ENCODE measurements at regions not wholly inside any gene's neighbourhood (a gene's known extent, or its start where the extent isn't known, plus 50 kb on each side); places are given as distances from the start of the nearest gene placed in this dataset.
"Not testable (repeated sequence)": the region's sequence is repeated elsewhere in the genome, so short reads cannot be mapped to it uniquely, and the experiment has no call there.

DNA sequence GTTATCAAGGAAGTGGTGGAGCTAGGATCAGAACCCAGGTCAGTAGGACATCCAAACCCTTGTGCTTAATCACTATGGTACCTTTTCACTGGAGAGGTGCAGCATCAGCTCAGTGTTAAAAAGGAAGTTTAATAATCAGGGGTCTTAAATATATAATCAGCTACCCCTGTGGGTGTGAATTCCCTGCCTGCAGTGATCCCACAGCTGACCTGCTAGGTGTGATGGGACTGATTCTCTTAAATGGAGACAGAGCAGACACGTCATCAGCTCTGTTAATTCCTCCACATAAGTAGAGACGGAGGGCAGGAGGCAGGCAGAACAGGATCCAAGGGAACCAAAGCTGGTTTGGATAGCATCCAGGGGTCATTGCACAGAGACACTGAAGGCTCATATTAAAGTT, 154.1 kb upstream of the CRBN start:
- no peak for DNase-seq (ENCODE audit: low spot score)

DNA sequence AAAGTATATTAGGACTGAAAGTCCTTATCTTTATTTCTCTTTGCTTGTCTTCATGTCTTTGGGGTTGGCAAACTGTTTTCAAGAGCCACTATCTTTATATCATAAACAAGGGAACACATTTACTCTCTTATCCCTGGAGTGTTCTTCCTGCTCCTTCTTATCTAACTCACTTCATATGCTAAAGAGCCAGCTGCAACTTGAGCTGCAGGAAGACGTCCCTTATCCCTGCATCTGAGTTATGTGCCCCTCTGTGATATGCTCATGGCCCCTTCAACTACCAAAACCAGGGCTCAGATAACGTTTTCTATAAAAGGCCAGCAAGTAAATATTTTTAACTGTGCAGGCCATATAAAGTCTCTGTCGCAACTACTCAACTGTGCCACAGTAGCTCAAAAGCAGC, 137.0 kb upstream of the CRBN start:
- no peak for DNase-seq (ENCODE audit: low spot score)

DNA sequence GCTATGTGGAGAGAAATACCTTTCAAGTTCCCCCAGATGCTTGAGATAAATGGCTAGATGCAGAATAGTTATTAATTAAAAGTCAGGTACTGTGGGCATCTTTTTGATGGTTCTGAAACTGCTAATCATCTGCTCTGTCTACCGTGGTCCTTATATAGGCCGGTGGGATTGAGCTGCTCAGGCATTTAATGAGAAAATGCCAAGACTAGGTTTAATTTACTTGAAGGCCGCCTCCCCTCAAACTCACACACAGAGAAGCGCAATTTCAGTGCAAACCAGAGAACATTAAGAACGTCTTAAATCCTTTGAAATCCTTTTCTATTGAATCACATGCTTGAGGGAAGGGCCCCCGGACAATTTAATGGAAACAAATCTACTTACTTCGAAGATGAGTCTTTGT, 136.4 kb upstream of the CRBN start:
- no peak for DNase-seq (ENCODE audit: low spot score)

DNA sequence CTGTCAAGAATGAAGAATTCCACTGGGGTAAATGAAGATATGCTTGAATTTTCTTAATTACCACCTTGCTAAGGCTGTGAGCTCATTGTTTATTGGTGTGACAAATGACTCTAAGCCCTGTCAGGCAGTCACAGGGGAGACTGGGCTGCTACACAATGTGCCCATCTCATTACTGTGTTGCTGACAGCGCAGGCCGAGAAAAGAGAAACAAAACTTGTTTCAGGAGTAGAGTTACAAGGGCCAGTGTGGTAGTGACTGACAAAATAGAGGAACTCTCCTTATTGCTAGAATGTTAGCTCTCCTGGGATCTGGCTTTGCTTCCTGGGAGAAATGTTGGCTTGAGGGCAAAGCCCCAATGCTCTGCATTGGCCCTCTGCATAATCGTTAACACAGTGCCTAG, 130.4 kb upstream of the CRBN start:
- DNase-seq (ENCODE audit: low spot score), result no peak

DNA sequence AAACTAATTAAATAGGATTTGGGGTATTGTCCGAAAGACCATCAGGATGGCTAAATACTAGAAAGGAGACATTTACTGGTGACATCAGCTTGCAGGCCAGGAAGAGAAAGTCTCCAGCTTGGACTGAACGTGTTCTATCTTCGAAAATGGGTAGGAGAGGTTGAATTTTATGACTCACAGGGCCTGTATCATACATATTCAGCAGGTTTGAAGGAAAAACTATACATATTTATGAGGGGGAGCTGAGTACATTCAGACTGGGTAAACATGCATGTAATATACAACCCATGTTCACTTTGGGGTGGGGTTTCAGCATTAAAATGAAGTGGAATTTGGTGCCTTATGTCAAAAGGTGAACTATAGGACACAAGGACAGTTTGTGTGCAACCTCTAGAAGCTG, 129.3 kb upstream of the CRBN start:
- no peak for DNase-seq (ENCODE audit: low spot score)

DNA sequence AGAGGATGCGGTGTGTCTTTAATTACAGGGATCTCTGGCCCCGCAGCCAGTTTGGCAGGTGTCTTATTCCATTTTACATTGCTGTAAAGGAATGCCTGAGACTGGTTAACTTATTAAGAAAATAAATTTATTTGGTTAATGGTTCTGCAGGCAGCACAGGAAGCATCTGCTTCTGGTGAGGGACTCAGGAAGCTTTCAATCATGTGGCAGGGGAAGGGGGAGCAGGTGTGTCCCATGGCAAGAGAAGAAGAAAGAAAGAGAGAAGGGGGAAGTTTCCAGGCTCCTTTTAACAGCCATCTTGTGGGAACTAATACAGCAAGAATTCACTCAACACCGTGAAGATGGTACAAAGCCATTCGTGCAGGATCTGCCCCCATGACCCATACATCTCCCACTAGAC, 128.0 kb upstream of the CRBN start:
- no peak for DNase-seq (ENCODE audit: low spot score)

DNA sequence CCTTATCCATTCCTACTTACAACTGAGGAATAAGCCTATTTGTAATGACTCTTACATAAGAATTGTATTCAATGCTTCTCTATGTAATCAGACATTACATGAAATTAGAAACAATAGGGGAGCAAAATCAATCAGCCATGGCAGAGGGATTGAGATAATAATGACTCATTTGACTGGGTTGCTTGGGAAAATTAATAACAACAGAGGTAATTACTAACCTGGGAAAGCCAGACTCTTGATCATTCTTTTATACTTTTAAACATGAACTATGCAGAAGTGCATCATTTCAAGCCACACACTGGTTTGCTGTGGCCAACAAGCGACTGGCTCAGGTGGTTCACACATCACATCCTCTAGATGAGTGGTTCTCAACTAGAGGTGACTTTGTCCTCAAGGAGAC, 126.3 kb upstream of the CRBN start:
- no peak for DNase-seq (ENCODE audit: low spot score)

DNA sequence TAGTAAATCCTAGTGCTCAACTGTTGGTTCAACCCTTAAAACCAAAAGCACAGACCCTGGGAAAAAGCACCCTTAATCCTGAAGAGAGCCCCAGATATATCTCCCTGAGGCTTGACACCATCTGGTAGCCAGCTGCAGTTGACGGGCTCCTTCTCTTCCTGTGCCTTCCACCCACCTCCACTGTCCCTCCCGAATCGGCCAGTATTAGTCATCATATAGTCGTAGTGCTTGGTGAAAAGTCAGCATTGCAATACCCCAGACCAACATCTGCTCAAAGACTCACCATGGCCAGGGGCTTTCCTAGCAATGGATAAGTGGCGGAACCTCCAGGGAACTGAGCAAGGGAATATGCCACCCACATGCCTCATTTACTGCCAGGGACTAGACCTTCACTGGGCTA, 125.6 kb upstream of the CRBN start:
- DNase-seq (ENCODE audit: low spot score), result no peak

DNA sequence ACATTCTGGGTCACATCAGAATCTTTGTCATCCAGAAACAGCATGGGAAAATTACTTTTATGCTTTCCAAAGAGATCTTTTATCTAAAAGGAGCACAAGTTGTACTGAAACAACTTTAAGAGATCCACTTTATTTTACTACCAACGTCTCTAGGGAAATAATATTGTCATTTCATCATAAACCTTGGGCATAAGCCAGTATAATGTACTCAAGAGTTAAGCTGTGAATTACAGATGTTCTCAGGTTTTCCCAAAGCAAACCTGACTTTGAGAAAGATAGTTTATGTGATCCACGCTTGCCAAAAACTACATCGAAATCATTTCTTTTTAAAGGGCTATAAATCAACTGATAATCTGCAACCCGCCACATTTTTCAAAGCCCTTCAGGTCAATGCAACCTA, 124.1 kb upstream of the CRBN start:
- no peak for DNase-seq (ENCODE audit: low spot score)

DNA sequence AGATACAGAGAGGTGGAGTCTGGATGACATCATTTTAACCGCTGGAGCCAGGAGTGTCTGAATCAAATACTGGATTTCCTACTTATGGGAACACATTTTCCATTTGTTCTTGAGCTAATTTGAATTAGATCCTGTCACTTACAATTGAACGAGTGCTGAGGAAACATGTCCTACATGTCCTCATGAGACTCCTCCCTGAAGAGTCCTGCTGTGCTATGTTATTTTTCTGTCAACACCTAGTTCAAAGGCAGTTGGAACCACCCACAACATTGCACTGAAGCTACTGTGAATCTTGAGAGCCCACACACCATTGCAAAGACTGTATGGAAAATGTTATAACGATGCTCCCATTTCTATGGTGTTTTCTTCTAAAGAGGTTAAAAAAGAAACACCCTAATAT, 123.5 kb upstream of the CRBN start:
- no peak for DNase-seq (ENCODE audit: low spot score)

DNA sequence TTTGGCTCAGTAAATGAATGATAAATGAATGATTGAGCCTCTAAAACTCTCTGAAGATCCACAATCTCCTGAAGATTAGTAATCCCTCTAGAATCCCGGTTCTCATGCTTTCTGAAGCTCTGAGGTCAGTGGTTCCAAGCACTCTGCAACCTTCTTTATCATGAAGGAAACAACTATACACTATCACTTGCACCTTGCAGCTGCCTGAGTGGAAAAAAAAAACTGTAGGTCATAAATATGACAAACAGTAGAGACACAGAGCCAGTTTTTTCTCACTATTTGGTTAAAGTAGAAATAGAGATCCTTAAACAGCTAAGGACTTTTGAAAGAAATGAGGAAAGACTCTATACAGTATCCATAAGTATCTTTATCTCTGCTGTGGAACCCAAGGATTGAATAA, 122.0 kb upstream of the CRBN start:
- no peak for DNase-seq (ENCODE audit: low spot score)

DNA sequence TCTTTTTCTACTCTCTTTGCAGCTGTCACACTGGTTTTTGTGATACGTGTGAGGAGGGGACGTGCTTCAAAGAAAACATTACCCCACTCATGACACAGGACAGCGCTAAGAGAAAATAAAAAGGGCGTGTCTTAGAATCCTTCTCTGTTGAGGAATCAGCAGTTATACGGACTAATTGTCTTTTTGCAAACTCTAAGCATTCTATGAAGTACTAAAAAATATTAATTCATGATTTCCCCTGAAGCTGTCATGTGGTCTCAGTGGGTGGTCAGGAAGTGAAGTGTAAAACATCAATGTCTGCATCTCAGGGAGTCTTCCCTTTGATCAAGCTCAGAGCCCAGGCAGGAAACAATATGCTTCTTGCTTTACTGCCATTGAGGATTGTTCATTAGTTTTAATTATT, 117.5 kb upstream of the CRBN start:
- DNase-seq (ENCODE audit: low spot score), result no peak

DNA sequence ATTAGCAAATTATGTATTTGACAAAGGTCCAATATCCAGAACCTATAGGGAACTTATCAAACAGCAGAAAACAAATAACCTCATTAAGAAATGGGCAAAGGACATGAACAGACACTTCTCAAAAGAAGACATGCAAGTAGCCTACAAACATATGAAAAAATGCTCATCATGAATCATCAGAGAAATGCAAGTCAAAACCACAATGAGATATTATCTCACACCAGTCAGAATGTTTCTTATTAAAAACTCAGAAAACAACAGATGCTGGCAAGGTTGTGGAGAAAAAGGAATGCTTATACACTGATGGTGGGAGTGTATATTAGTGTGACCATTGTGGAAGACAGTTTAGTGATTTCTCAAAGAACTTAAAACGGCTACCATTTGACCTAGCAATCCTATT, 116.1 kb upstream of the CRBN start:
- DNase-seq (ENCODE audit: low spot score), result no peak

DNA sequence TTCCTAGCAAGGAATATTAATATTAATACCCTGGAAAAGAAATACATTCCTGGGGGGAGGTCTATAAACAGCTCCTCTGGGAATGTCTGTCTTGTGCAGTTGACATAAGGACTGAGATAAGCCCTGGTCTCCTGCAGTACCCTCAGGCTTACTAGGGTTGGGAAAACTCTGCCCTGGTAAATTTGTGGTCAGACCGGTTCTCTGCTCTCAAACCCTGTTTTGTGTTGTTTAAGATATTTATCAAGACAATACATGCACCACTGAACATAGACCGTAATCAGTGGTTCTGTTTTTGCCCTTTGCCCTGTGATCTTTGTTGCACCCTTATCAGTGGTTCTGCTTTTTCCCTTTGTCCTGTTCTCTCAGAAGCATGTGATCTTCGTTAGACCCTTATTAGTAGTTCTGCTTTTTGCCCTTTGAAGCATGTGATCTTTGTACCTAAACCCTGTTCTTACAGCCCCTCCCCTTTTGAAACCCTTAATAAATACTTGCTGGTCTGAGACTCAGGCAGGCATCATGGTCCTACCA, 112.3 kb upstream of the CRBN start:
- not testable (repeated sequence) for DNase-seq (ENCODE audit: low spot score)

DNA sequence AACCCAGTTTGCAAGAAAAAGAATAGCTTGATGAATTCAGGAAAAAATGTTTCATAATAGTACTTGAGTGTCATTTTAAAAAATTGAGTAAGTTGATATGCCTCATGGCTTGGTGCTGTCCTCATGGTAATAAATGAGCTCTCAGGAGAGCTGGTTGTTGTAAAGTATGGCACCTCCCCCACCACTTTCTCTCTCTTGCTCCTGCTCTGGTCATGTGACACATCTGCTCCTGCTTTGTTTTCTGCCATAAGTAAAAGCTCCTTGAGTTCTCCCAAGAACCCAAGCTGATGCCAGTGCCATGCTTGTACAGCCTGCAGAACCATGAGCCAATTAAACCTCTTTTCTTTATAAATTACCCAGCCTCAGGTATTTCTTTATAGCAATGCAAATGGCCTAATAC, 108.8 kb upstream of the CRBN start:
- no peak for DNase-seq (ENCODE audit: low spot score)

DNA sequence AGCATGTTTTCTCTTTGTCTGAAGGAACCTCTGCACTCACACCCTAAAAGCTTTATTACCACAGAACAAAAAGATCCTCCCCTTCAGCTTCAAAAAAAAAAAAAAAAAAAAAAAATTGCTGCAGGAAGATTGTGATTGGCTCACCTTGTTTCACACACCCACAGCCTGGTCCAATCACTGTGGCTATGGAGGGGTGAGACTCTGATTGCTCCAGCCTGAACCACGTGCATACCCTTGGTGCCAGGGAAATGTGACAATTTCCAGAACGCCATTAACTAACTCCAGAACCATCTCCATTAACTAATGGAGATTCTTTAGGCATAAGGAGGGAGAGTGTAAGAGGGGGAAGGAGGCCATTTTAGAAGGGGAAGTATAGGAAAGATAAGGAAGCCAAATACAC, 106.5 kb upstream of the CRBN start:
- no peak for DNase-seq (ENCODE audit: low spot score)

DNA sequence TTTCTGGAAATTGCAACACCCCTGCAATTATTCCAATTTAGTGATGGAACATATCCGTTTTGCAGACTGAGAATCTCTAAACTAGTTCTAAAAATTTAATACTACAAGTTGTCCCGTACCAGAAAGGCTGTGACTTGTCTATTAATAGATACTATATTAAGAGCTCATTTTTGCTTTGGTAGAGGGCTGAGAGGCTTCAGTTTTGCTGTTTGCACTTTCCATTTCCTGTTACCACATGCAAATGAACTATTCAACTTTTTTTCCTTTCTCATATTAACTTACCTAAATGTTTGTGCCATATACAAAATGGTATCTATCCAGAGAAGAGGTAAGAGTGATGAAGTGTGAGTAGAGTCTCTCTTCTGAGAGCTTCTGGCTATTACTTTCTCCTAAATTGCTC, 101.5 kb upstream of the CRBN start:
- no peak for DNase-seq (ENCODE audit: low spot score)

DNA sequence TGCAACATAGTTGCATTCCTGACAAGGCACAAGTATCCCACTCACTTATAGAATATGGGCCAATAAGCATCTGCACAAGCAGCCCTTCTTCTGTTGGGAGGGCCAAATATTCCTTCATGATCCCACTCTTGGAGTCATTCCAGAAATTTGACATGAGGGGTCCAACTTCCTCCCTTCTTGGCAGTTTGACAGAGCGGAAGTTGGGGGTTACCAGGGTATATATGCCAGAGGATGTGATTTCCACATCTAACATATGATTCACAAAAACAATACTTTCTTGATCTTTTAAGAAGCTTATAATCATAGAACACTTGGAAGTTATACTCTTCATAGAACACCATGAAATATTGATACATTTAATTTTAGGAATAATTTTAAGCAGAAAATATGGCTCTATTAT, 100.9 kb upstream of the CRBN start:
- no peak for DNase-seq (ENCODE audit: low spot score)

DNA sequence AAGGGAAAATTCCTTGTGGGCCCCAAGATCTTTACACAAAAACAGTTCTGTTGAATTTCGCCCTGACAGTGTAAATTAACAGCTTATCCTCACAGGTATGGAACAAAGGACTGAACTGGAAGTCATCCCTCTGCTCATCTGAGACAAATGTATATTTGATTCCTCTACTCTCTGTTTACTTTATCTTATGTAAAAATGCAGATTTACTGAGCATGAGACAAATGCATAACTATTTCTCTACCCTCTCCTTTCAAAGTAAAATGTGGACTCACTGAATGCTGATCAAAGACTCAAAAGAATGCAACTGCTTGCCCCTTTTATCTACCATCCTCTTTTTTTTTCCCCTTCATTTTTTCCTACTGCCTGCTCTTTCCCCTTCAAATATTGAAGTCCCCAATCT, 98.6 kb upstream of the CRBN start:
- DNase-seq (ENCODE audit: low spot score), result no peak

DNA sequence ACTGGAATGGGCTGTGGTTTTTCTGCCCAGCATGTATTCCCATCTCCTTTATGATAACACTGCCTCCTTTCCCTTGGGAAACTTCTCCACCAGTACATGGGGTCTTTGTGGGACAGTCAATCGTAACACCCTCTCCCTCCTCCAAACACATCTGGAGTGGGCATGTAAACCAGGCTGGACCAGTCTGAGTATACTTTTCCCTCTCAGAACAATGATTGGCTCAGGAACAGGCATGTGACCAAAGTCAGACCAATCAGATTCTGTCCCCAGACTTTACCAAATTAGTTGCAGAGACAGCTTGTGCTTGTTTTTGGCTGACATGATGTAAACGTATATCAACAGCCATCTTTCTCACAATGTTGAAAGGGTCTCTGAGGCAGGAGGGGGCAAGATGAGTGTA, 97.1 kb upstream of the CRBN start:
- no peak for DNase-seq (ENCODE audit: low spot score)

DNA sequence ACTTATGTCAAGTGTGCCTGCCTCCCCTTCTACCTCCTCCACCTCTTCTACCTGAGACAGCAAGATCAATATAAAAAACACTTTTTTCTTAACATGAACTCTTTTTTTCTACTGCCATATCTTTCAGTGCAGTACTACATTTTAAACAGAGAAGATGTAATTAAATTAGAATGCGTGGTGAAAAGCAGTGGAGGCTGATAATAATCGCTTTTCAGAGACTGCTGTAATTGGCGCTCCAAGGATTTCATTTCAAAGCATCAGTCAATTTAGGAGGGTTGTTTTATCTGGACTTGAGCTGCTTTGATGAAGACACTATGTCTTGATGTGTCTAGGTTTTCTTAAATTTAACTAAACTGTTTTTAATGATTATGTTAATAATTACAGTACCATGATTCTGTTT, 85.3 kb upstream of the CRBN start:
- DNase-seq (ENCODE audit: low spot score), result no peak

DNA sequence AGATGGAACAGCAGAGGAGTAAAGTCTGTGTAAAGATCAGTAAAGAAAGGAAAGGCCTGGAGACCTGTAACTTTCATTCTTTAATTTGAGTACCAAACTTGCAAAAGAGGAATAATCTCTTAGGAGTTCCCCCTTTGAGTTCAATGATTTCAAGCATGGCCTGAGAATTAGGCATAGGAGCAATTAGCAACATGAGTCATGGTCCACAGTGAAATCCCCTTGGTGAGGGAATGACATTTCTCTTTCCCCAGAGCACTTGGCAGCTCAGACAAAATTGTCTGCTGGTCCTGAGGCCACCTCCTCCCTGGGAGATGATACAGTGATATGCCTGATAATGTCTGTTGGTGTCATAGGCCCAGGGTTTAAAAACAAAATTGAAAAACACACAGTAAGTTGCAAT, 81.4 kb upstream of the CRBN start:
- DNase-seq (ENCODE audit: low spot score), result no peak

DNA sequence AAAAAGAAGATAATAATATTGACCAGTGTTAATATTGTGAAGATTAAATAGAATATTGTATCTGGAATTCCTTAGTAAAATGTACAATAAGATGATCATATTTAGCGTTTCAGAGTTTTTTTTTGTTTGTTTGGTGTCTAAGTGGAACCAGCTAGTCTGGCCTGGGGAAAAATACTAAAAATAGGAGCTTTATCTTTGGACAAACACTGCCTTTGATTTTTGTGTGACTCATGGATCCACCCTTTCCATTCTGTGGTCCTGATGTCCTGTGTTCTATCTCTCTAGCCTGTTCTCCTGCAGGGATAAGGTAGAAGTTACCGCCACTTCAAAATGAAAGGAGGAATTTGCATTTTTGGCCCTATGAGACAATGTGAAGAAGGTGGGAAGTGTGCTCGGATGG, 79.7 kb upstream of the CRBN start:
- DNase-seq (ENCODE audit: low spot score), result peak; percentile 27

DNA sequence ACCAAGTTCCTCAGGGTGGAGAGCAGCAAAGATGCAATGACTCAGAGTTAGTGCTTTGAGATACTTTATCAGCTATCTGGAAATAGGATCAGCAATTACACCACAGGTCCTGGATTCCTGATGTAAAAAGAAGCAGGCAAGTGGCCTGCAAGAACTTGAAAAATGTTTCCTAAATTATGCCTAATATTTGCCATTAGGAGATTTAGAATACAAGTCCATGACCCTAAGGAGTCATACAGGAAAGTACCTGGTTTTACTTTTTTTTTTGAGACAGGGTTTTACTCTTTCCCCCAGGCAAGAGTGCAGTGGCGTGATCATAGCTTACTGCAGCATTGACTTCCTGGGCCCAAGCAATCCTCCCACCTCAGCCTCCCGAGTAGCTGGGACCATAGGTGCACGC, 78.8 kb upstream of the CRBN start:
- no peak for DNase-seq (ENCODE audit: low spot score)

DNA sequence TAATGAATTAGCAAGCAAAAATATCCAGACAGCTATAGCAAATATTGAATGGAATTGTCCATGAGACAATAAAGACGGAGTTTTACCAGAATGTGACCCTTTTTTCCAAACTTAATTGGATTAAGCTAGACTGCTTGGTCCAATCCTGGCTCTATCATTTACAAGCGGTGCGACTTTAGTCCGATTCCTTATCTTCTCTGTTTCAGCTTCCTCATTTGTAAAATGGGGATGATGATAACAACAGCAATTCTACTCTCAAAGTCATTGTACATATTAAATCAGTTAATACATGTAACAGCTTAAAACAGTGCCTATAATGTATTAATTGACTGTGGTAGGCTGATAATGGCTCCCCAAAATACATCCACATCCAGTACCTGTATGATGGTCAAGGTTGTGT, 62.1 kb upstream of the CRBN start:
- DNase-seq (ENCODE audit: low spot score), result no peak
